Tibial nerve (tissue), 4 donors: ENCODE measurements at regions not wholly inside any gene's neighbourhood (a gene's known extent, or its start where the extent isn't known, plus 50 kb on each side); places are given as distances from the start of the nearest gene placed in this dataset.

ENCODE experiments used
- DNase-seq, 2 donors: peaks; one replicate each; pipeline ENCODE4 v3.0.0-alpha.2; 2019; ENCODE audit warnings: low spot score in 2 of 2
- H3K27ac ChIP-seq, 4 donors: fragments of 200-600 bp; sonication (generic) in 3 of 4; one replicate each; pipeline ENCODE4 v1.5.1; 2017 to 2019; ENCODE audit warnings: mild to moderate bottlenecking in 1 of 4
- H3K27me3 ChIP-seq, 2 donors: fragments of 200-600 bp; sonication (generic) in 1 of 2; one replicate each; pipeline versions ENCODE4 v1.5.1 to v1.6.0; 2017 to 2019
- H3K36me3 ChIP-seq, 3 donors: fragments of 200-600 bp; sonication (generic); one replicate each; pipeline ENCODE4 v1.5.1; 2018 to 2019
- H3K4me1 ChIP-seq, 4 donors: fragments of 200-600 bp; sonication (generic) in 3 of 4; one replicate each; pipeline ENCODE4 v1.5.1; 2017 to 2019
- H3K4me3 ChIP-seq, 4 donors: fragments of 200-600 bp; sonication (generic) in 3 of 4; one replicate each; pipeline ENCODE4 v1.5.1; 2017 to 2019; ENCODE audit warnings: mild to moderate bottlenecking in 1 of 4, moderate library complexity in 1 of 4
- H3K9me3 ChIP-seq, 4 donors: fragments of 200-600 bp; sonication (generic) in 3 of 4; one replicate each; pipeline ENCODE4 v1.5.1; 2017 to 2019
- CTCF ChIP-seq, 5 experiments: fragments of 200-600 bp in 3 of 5; fragments of 450-650 bp in 2 of 5; sonication (generic) in 3 of 5; IDR thresholded peaks; one replicate each; pipeline ENCODE4 v1.5.1; 2016 to 2019; ENCODE audit warnings: antibody characterized with exemption in 5 of 5, mild to moderate bottlenecking in 3 of 5, moderate library complexity in 2 of 5
- EP300 ChIP-seq, 2 donors: sonication (generic); formaldehyde crosslinking; IDR thresholded peaks; one replicate each; pipeline ENCODE4 v1.6.1; 2017; ENCODE audit warnings: antibody characterized with exemption in 2 of 2, mild to moderate bottlenecking in 1 of 2
- POLR2A ChIP-seq, 2 donors: fragments of 450-650 bp; IDR thresholded peaks; one replicate each; pipeline ENCODE4 v1.6.1; 2017; ENCODE audit warnings: antibody characterized with exemption in 2 of 2, mild to moderate bottlenecking in 2 of 2, moderate library complexity in 2 of 2
- WGBS, 2 donors: methylation state at CpG; one replicate each; pipeline ENCODE4 v1.1.5; 2018; 5-methylcytosine and 5-hydroxymethylcytosine counted together

GRCh38 chr2:111696226-111696625 is 187.8 kb downstream of the ANAPC1 start:
- 92 to 95% methylated on average over 3 of the region's 3 CpGs for WGBS, 2 donors
- Histone ChIP-seq H3K27me3 (no peaks in the 10 kb centered on the region), H3K36me3 (no peaks in the 10 kb centered on the region), H3K4me3 (no peak overlapping the region), H3K27ac (no peak overlapping the region), H3K4me1 (peaks cover 0 to 18% (median 2%) of the 10 kb centered on the region in 4 donors), H3K9me3 (peaks cover 0 to 7% (median 0%) of the 10 kb centered on the region in 4 donors)
- no peak for DNase-seq
- TF ChIP-seq EP300 (IDR thresholded peaks at IDR 0.05) (no peak), POLR2A (IDR thresholded peaks at IDR 0.05) (no peak), CTCF (IDR thresholded peaks at IDR 0.05) (no peak)

- Histone ChIP-seq H3K4me3 (no peak overlapping the region), H3K36me3 (no peaks in the 10 kb centered on the region), H3K27me3 (no peaks in the 10 kb centered on the region), H3K9me3 (peaks cover 0 to 7% (median 0%) of the 10 kb centered on the region in 4 donors), H3K4me1 (peaks cover 0 to 27% (median 7%) of the 10 kb centered on the region in 4 donors), H3K27ac (no peak overlapping the region)
- WGBS, 2 donors = 67% methylated on average over 8 of the region's 8 CpGs
- no peak for TF ChIP-seq CTCF (IDR thresholded peaks at IDR 0.05)
- TF ChIP-seq EP300 (IDR thresholded peaks at IDR 0.05) = no peak
- no peak for TF ChIP-seq POLR2A (IDR thresholded peaks at IDR 0.05)
- no peak for DNase-seq
Observed at GRCh38 chr2:111697560-111697959, 186.4 kb downstream of the ANAPC1 start.

GRCh38 chr2:111698089-111698488 is 185.9 kb downstream of the ANAPC1 start:
- WGBS, 2 donors = 83 to 90% methylated on average over 4 of the region's 4 CpGs
- H3K4me3 ChIP-seq = no peak overlapping the region
- H3K36me3 ChIP-seq = no peaks in the 10 kb centered on the region
- no peaks in the 10 kb centered on the region for H3K27me3 ChIP-seq
- TF ChIP-seq CTCF (IDR thresholded peaks at IDR 0.05) (no peak), EP300 (IDR thresholded peaks at IDR 0.05) (no peak), POLR2A (IDR thresholded peaks at IDR 0.05) (no peak)
- peaks cover 0 to 7% (median 0%) of the 10 kb centered on the region in 4 donors for H3K9me3 ChIP-seq
- no peak overlapping the region for H3K27ac ChIP-seq
- peaks cover 0 to 27% (median 8%) of the 10 kb centered on the region in 4 donors for H3K4me1 ChIP-seq
- DNase-seq = no peak

- DNase-seq = peak; percentile 26 to 70
- WGBS, 2 donors = 39 to 42% methylated on average over 13 of the region's 13 CpGs
Observed at GRCh38 chr2:111698743-111699554, 185.0 kb downstream of the ANAPC1 start.

More at GRCh38 chr2:111698743-111699554, 185.0 kb downstream of the ANAPC1 start:
- peak overlapping the region in 1 of 4 donors; percentile 6 for H3K27ac ChIP-seq
- peaks cover 0 to 6% (median 0%) of the 10 kb centered on the region in 4 donors for H3K9me3 ChIP-seq
- peak overlapping the region in 1 of 4 donors; percentile 4 for H3K4me3 ChIP-seq
- no peaks in the 10 kb centered on the region for H3K36me3 ChIP-seq
- H3K4me1 ChIP-seq = peaks cover 0 to 27% (median 8%) of the 10 kb centered on the region in 4 donors
- TF ChIP-seq CTCF (IDR thresholded peaks at IDR 0.05) (peak in 1 of 5 experiments; percentile 11), POLR2A (IDR thresholded peaks at IDR 0.05) (no peak), EP300 (IDR thresholded peaks at IDR 0.05) (peak; percentile 56 to 86)
- no peaks in the 10 kb centered on the region for H3K27me3 ChIP-seq
